22Rv1 (cell line): ENCODE measurements at regions not wholly inside any gene's neighbourhood (a gene's known extent, or its start where the extent isn't known, plus 50 kb on each side); places are given as distances from the start of the nearest gene placed in this dataset.
"Not testable (repeated sequence)": the region's sequence is repeated elsewhere in the genome, so short reads cannot be mapped to it uniquely, and the experiment has no call there.

ENCODE experiments used
- H3K27ac ChIP-seq: fragments of 450-650 bp; 2 replicates; pipeline ENCODE4 v1.5.1; 2017
- ZFX ChIP-seq: fragments of 450-650 bp; IDR thresholded peaks from 2 replicates; pipeline ENCODE4 v1.6.1; 2017; ENCODE audit warnings: antibody characterized with exemption, borderline replicate concordance
- TF ChIP-seq, protein P1 (sequence below): fragments of 450-650 bp; IDR thresholded peaks from 2 replicates; pipeline ENCODE4 v1.5.1; 2017; ENCODE audit warnings: mild to moderate bottlenecking

DNA sequence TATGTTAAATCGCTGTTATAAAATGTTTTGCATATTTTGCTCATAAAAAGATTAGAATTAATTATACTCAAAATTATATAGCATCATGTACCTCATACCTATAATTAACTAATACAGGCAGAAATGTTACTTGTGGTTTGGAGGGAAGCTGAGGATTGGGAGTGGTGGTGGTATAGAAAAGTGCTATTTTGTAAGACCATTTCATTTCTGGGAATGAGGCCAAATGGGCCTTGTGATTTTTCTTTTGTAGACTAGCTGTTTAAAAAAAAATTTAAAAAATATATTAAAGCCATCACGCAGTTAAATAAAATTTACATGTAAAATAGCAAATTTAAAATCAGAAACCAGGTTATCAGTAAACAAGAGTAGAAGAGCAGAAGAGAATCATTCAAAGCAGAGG, 560.8 kb upstream of the FAM98A start:
- H3K27ac ChIP-seq, result no peak overlapping the region
- no peak for TF ChIP-seq ZFX

DNA sequence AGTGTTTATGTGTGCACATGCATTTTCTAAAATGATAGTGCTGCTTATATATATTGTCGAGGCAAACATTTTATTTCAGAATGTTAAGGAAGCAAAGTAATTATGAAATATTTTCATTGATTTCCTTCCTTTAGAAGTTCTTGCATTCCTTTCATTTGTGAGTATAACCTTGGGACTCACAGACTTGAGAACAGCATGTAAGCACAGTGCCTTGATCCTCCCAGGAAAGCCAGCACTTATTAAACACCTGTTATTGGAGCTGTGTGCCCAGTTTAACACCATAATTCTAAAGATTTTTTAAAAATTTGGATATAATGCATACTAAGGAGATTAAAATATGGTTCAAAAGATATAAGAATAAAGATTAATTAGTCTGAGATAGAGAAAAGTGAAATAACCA, 554.4 kb upstream of the FAM98A start:
- TF ChIP-seq, protein P1, sequence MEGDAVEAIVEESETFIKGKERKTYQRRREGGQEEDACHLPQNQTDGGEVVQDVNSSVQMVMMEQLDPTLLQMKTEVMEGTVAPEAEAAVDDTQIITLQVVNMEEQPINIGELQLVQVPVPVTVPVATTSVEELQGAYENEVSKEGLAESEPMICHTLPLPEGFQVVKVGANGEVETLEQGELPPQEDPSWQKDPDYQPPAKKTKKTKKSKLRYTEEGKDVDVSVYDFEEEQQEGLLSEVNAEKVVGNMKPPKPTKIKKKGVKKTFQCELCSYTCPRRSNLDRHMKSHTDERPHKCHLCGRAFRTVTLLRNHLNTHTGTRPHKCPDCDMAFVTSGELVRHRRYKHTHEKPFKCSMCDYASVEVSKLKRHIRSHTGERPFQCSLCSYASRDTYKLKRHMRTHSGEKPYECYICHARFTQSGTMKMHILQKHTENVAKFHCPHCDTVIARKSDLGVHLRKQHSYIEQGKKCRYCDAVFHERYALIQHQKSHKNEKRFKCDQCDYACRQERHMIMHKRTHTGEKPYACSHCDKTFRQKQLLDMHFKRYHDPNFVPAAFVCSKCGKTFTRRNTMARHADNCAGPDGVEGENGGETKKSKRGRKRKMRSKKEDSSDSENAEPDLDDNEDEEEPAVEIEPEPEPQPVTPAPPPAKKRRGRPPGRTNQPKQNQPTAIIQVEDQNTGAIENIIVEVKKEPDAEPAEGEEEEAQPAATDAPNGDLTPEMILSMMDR, result no peak
- no peak for TF ChIP-seq ZFX

DNA sequence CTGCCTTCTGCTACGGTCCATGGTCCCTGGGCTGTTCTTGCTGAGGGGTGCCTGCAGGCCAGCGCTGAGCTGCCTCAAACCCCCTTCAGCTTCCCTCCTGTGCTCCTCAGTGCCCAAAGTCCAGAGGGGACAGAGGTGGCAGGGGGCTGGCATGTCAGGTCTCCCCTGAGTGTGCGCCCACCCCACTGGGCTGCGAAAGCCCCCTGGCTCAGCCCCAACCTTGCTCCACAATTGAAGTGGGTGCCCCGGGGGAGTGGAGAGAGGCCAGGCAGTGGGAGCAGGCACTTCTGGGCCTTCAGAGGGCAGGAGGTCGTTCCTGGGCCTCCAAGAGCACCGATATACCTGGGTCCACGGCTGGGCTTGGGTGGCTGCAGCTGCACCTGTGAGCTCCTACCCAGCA, 548.7 kb upstream of the FAM98A start:
- TF ChIP-seq ZFX, result no peak
- TF ChIP-seq, protein P1, result no peak
- no peak overlapping the region for H3K27ac ChIP-seq

More for the DNA sequence above, 554.4 kb upstream of the FAM98A start:
- H3K27ac ChIP-seq, result no peak overlapping the region

DNA sequence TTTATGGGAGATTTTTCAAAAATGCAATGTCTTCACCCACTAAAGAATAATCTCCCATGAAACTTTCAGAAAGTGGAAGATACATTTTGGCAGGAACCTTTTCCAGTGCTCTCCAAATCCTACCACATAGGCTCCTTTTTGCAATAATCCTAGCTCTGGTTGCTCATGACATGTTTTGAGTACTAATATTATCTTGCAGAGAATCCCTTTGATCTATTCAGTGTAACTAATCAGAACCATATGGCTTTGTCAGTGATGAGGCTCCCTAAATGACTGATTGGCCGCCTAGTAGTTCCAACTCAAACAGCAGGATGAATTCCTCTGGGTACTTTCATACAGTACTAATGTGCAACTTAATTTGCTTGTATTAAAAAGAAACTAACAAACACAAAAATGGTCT, 544.0 kb upstream of the FAM98A start:
- H3K27ac ChIP-seq, result no peak overlapping the region
- TF ChIP-seq, protein P1, result no peak
- TF ChIP-seq ZFX, result no peak

DNA sequence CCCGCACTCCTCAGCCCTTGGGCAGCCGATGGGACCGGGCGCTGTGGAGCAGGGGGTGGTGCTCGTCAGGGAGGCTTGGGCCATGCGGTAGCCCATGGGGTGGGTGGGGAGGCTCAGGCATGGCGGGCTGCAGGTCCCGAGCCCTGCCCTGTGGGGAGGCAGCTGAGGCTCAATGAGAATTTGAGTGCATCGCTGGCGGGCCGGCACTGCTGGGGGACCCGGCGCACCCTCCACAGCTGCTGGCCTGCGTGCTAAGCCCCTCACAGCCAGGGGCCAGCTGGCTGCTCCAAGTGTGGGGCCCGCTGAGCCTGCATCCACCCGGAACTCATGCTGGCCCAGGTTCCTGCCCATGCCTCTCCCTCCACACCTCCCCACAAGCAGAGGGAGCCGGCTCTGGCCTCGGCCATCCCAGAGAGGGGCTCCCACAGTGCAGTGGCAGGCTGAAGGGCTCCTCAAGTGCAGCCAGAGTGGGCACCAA, 543.5 kb upstream of the FAM98A start:
- H3K27ac ChIP-seq, result not testable (repeated sequence)

DNA sequence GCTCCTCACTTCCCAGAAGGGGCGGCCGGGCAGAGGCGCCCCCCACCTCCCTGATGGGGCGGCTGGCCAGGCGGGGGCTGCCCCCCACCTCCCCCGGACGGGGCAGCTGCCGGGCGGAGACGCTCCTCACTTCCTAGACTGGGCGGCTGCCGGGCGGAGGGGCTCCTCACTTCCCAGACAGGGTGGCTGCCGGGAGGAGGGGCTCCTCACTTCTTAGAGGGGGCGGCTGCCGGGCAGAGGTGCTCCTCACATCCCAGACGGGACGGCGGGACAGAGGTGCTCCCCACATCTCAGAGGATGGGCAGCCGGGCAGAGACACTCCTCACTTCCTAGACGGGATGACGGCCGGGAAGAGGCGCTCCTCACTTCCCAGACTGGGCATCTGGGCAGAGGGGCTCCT, 534.0 kb upstream of the FAM98A start:
- H3K27ac ChIP-seq, result not testable (repeated sequence)

DNA sequence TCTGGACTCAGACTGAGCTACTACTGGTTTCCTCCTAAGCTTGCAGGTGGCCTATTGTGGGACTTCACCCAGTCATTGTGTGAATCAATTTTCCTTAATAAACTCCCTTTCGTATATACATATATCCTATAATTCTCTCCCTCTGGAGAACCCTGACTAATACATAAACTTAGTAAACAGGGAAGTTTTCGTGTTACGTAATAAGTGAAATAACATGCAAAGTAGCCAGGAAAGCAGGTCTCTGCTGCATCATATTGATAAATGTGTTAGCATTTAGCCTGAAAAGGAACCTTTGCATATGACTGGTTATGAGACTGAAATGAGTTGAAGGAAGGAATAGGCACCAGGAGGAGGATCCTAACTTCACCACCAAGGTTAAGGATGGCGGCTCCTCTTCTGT, 527.2 kb upstream of the FAM98A start:
- TF ChIP-seq, protein P1, result no peak
- TF ChIP-seq ZFX, result no peak
- H3K27ac ChIP-seq, result no peak overlapping the region

DNA sequence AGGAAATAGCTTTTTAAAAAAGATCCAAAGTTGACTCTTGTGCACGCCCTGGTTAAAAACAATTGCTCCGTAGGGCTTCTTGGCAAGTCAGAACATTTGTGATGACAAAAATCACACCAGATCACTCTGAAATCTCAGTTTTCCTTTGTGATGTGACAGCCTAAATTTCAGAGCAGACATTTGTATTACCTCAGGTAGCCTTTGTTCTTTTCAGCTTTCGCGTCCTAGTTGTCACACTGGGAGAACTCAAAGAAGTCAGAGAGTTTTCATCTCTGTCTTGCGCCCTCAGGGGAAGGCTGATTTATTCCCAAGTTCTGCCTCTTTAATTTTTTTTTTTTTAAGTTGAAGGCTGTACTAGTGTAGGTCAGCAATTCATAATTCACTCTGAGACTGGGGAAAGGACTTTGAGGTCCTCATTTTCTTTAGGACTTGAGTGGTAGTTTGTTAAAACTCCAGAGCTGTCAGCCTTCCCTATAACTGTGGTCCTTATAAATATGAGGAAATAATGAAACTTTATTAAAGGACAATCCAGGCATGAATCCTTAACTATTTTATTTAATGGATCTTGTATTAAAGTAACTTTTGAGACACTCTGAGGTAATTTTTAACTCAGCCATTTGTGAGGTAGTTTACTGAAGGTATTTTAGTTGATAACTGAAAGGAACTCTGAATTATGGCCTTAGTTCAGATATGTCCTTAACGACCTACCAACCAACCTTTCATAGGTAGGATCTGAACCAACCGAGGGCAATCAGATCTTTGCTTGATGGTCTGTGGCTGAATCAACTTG, 525.1 kb upstream of the FAM98A start:
- H3K27ac ChIP-seq, result no peak overlapping the region
- TF ChIP-seq, protein P1, result no peak
- no peak for TF ChIP-seq ZFX

DNA sequence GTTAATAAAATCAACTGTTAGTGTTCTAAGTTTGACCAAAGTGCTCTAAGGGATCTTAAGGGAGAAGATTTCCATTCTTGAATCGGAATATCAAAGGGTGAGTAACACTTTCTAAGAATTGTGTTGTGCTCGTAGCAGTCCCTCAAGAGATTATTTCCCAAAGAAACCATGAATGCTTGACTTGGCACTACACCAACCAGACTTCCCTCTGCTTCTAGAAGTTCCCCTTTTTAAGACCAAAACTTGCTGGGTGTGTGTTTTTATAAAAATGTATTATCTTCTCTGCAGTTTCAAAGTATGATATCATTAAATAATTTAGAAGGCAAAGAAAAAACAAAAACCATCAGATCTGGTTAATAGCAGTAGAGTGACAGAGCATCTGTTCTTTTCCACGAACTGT, 522.0 kb upstream of the FAM98A start:
- TF ChIP-seq, protein P1, result no peak
- no peak for TF ChIP-seq ZFX
- H3K27ac ChIP-seq, result no peak overlapping the region
